PC-9 (cell line): ENCODE measurements at regions not wholly inside any gene's neighbourhood (a gene's known extent, or its start where the extent isn't known, plus 50 kb on each side); places are given as distances from the start of the nearest gene placed in this dataset.

Experiments used
- BruUV-seq: library from RNA; stranded (reverse); fragments of 400-500 nt; replicated peaks from 2 replicates; lab custom pipeline; 2021; lab: Mats Ljungman, UMichigan
- CTCF ChIA-PET: fragments of 300-600 bp; sonication (Branson Sonifier 250); formaldehyde crosslinking; loops from one replicate; lab custom pipeline; 2022; ENCODE audit warnings: antibody characterized with exemption; lab: Charles Lee
- POLR2A ChIA-PET: fragments of 300-600 bp; sonication (Branson Sonifier 250); formaldehyde crosslinking; loops from one replicate; lab custom pipeline; 2022; ENCODE audit warnings: antibody characterized with exemption; ENCODE audit not compliant: unreplicated experiment; lab: Charles Lee
- DNase-seq, 2 experiments: peaks; one replicate each; pipeline versions ENCODE4 v3.0.0 to v3.0.0-alpha.2; 2015 to 2022; ENCODE audit warnings: mixed read lengths in 1 of 2
- H2AFZ ChIP-seq: fragments of 200-600 bp; sonication (generic); 2 replicates; pipeline ENCODE4 v1.8.1; 2017; ENCODE audit warnings: antibody characterized with exemption
- H3F3A ChIP-seq: fragments of 200-600 bp; sonication (generic); 2 replicates; pipeline ENCODE4 v1.8.1; 2017; ENCODE audit warnings: antibody characterized with exemption, mild to moderate bottlenecking, low read depth; ENCODE audit not compliant: insufficient read depth
- H3K27ac ChIP-seq: fragments of 200-600 bp; sonication (generic); 2 replicates; pipeline ENCODE4 v1.6.1; 2016; ENCODE audit warnings: mixed run types
- H3K27me3 ChIP-seq: fragments of 200-600 bp; sonication (generic); 2 replicates; pipeline ENCODE4 v1.6.1; 2016; ENCODE audit warnings: low read depth, mixed run types; ENCODE audit not compliant: insufficient read depth
- H3K36me3 ChIP-seq: fragments of 200-600 bp; sonication (generic); 2 replicates; pipeline ENCODE4 v1.6.1; 2016; ENCODE audit warnings: low read depth, mixed run types
- H3K4me1 ChIP-seq: fragments of 200-600 bp; sonication (generic); replicated peaks from 2 replicates; pipeline ENCODE4 v1.6.1; 2016; ENCODE audit warnings: mixed run types; ENCODE audit not compliant: insufficient read depth
- H3K4me2 ChIP-seq: fragments of 200-600 bp; sonication (generic); 2 replicates; pipeline ENCODE4 v1.6.1; 2017; ENCODE audit warnings: mixed run types
- H3K4me3 ChIP-seq: fragments of 200-600 bp; sonication (generic); 2 replicates; pipeline ENCODE4 v1.6.1; 2016; ENCODE audit warnings: mixed run types
- H3K79me2 ChIP-seq: fragments of 200-600 bp; sonication (generic); 2 replicates; pipeline ENCODE4 v1.6.1; 2017; ENCODE audit warnings: low read depth, mixed run types
- H3K9me2 ChIP-seq: fragments of 200-600 bp; sonication (generic); 2 replicates; pipeline ENCODE4 v1.8.1; 2017; ENCODE audit warnings: mild to moderate bottlenecking; ENCODE audit not compliant: insufficient read depth
- H3K9me3 ChIP-seq: fragments of 200-600 bp; sonication (generic); 2 replicates; pipeline ENCODE4 v1.8.1; 2016; ENCODE audit warnings: low read depth; ENCODE audit not compliant: insufficient read depth
- H4K20me1 ChIP-seq: fragments of 200-600 bp; sonication (generic); 2 replicates; pipeline ENCODE4 v1.8.1; 2017; ENCODE audit not compliant: insufficient read depth
- CTCF ChIP-seq: fragments of 200-600 bp; sonication (generic); conservative IDR thresholded peaks from 2 replicates; pipeline ENCODE4 v1.6.1; 2017; ENCODE audit warnings: mixed run types, antibody characterized with exemption, mild to moderate bottlenecking, moderate library complexity
- EZH2 ChIP-seq: fragments of 200-600 bp; sonication (generic); IDR thresholded peaks from 2 replicates; pipeline ENCODE4 v1.8.0; 2017; ENCODE audit warnings: antibody characterized with exemption, low read depth
- intact Hi-C: fragments of 100-400 bp; cut with micrococcal nuclease; formaldehyde crosslinking; loops from one replicate; pipeline ENCODE4 v1.10.0; 2022; ENCODE audit not compliant: unreplicated experiment

DNA sequence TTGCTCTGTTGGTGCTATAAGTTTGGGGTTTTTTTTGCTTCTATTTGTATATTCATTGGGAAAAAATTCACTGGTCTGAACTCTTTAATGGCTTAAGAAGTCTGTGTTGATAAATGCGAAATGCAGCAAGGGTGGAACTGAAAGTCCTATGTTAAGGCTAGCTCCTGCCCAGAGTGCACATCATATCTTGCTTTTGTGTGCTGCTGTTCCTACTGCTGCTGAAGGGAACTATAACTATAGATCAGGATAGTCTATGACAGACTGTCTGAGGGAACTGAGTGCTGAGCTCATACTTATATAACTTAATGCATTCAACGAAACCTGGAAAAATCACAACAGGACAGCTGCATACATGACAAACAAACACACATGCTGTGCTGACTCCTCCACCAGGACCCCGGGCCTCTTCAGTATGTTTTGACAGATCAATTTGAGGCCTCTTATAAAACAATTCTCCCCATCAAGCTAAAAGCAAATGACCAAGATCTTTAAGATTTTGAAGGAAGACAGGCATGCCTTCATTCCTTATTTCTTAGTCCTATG lies 1031.5 kb upstream of the ADGRL2 start:
- ChIA-PET CTCF (no interaction called here), POLR2A (no interaction called here)
- Histone ChIP-seq H3K4me3 (no peak overlapping the region), H3K79me2 (no peaks in the 10 kb centered on the region), H2AFZ (no peak overlapping the region), H3K36me3 (no peaks in the 10 kb centered on the region), H3K27me3 (no peaks in the 10 kb centered on the region), H3K4me1 (no peaks in the 10 kb centered on the region), H3K27ac (no peak overlapping the region), H3F3A (no peaks in the 10 kb centered on the region), H4K20me1 (no peaks in the 10 kb centered on the region), H3K9me3 (no peaks in the 10 kb centered on the region), H3K4me2 (no peak overlapping the region), H3K9me2 (no peaks in the 10 kb centered on the region)
- TF ChIP-seq CTCF (no peak), EZH2 (no peak)
- intact Hi-C loops: no loop called here
- DNase-seq: no peak
- no TSS peak for BruUV-seq

DNA sequence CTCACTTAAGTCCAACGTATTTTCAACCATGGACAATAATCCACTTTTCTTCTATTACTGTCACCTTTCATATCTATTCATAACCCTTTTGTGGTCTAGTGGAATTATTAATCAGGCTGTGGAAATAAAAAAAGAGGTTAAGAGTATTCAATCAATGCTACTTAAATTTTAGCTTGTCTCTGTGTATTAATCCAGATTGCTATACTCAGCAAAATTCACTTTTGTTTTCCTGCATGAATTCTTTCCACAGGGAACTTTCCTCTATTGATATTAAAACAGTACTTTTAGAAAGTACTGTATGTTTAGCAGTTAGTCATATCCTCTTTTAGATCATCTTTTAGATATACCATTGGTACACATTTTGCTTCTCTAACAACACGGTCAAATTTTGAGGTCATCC lies 1033.0 kb upstream of the ADGRL2 start:
- Histone ChIP-seq H3K9me3 (no peaks in the 10 kb centered on the region), H3K4me2 (no peak overlapping the region), H3F3A (no peaks in the 10 kb centered on the region), H3K4me3 (no peak overlapping the region), H3K4me1 (no peaks in the 10 kb centered on the region), H3K36me3 (no peaks in the 10 kb centered on the region), H3K79me2 (no peaks in the 10 kb centered on the region), H3K27ac (no peak overlapping the region), H3K9me2 (no peaks in the 10 kb centered on the region), H4K20me1 (no peaks in the 10 kb centered on the region), H2AFZ (no peak overlapping the region), H3K27me3 (no peaks in the 10 kb centered on the region)
- BruUV-seq: no TSS peak
- no peak for TF ChIP-seq EZH2
- ChIA-PET POLR2A (no interaction called here), CTCF (no interaction called here)
- intact Hi-C loops: no loop called here
- no peak for DNase-seq

DNA sequence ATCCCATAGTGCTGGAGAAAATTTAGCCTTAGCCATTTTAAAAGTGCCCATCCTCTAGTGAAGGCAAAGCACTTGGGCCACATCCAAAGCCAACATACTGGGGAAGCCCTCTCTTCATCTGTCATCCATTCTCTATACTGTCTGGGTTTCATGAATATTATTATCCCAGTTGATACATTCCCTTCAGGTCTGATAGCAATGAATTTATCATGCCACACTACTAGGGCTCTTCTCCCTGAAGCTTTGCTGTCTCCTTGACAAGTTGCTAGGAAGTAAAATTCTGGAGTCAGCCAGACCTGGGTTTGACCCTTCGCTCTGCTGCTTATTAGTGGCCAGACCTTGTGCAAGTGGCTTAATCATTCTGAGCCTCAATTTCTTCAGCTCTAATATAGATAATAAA lies 1041.4 kb upstream of the ADGRL2 start:
- Histone ChIP-seq H3F3A (no peaks in the 10 kb centered on the region), H3K4me1 (no peaks in the 10 kb centered on the region), H3K4me3 (no peak overlapping the region), H3K27ac (no peak overlapping the region), H3K36me3 (no peaks in the 10 kb centered on the region), H4K20me1 (no peaks in the 10 kb centered on the region), H3K79me2 (no peaks in the 10 kb centered on the region), H3K27me3 (no peaks in the 10 kb centered on the region), H3K9me2 (no peaks in the 10 kb centered on the region; the same call in 1 of the 2 replicates), H3K4me2 (no peak overlapping the region), H3K9me3 (no peaks in the 10 kb centered on the region), H2AFZ (no peak overlapping the region)
- intact Hi-C loops: no loop called here
- no TSS peak for BruUV-seq
- POLR2A ChIA-PET: no interaction called here
- no peak for DNase-seq
- TF ChIP-seq EZH2 (no peak), CTCF (no peak)
- CTCF ChIA-PET: no interaction called here

DNA sequence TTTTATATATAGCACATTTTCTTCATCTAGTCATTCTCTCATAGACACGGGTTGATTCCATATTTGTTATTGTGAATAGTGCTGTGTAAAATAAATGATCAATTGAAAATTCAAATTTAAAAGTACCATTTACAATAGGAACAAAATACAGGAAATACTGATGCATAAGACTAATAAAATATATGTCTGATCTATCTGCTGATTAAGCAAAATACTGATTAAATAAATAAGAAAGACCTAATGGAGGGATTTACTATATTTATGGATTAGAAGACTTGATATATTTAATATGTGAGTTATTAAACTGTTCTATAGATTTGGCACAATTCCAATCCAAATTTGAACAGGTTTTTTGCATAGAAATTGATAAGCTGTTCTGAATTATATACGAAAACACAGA lies 1044.8 kb upstream of the ADGRL2 start:
- intact Hi-C loops: no loop called here
- Histone ChIP-seq H3K4me2 (no peak overlapping the region), H3K9me3 (no peaks in the 10 kb centered on the region), H3K36me3 (no peaks in the 10 kb centered on the region), H3K27me3 (no peaks in the 10 kb centered on the region), H3K4me3 (no peak overlapping the region), H2AFZ (no peak overlapping the region), H3F3A (no peaks in the 10 kb centered on the region), H3K9me2 (no peaks in the 10 kb centered on the region; the same call in 1 of the 2 replicates), H3K4me1 (no peaks in the 10 kb centered on the region), H4K20me1 (no peaks in the 10 kb centered on the region), H3K27ac (no peak overlapping the region), H3K79me2 (no peaks in the 10 kb centered on the region)
- ChIA-PET POLR2A (no interaction called here), CTCF (no interaction called here)
- DNase-seq: no peak
- BruUV-seq: no TSS peak
- TF ChIP-seq EZH2: no peak
- TF ChIP-seq CTCF: no peak
